Mammary epithelial cell (primary cell): ENCODE measurements at regions not wholly inside any gene's neighbourhood (a gene's known extent, or its start where the extent isn't known, plus 50 kb on each side); places are given as distances from the start of the nearest gene placed in this dataset.

Experiments
- CTCF ChIP-seq, 2 donors: IDR thresholded peaks in 1 of 2; conservative IDR thresholded peaks in 1 of 2; 2 replicates each; pipeline ENCODE4 v1.5.1; 2011 to 2012; ENCODE audit warnings: inconsistent platforms in 2 of 2, low read length in 2 of 2, mild to moderate bottlenecking in 2 of 2, control low read depth in 1 of 2, low read depth in 1 of 2; ENCODE audit not compliant: insufficient read depth in 1 of 2; ENCODE audit errors: extremely low read depth in 1 of 2
- EZH2 ChIP-seq: IDR thresholded peaks from 2 replicates; pipeline ENCODE4 v1.6.1; 2012; ENCODE audit warnings: low read length, inconsistent platforms, borderline replicate concordance

GRCh38 chr9:13899924-13900323 is 414.0 kb downstream of the NFIB start:
- no peak for TF ChIP-seq CTCF (conservative IDR thresholded peaks at IDR 0.05 in 1 of 2, IDR thresholded peaks at IDR 0.05 in 1 of 2; ENCODE audit: extremely low read depth in 1 of 2, insufficient read depth in 1 of 2, low read depth in 1 of 2, low read length in 2 of 2)
- TF ChIP-seq EZH2, result no peak
